WERI-Rb-1 (cell line): ENCODE measurements at regions not wholly inside any gene's neighbourhood (a gene's known extent, or its start where the extent isn't known, plus 50 kb on each side); places are given as distances from the start of the nearest gene placed in this dataset.

Source experiments
- DNase-seq: peaks from one replicate; pipeline ENCODE4 v3.0.0-alpha.2; 2020
- H3K27ac ChIP-seq: fragments of 250-450 bp; sonication (Bioruptor Pico); 2 replicates; pipeline ENCODE4 v1.5.1; 2020; ENCODE audit warnings: mild to moderate bottlenecking, moderate library complexity
- H3K27me3 ChIP-seq: fragments of 250-450 bp; sonication (Bioruptor Pico); 2 replicates; pipeline ENCODE4 v1.5.1; 2021; ENCODE audit warnings: mild to moderate bottlenecking, low read depth, moderate library complexity; ENCODE audit not compliant: insufficient read depth, severe bottlenecking
- H3K36me3 ChIP-seq: fragments of 250-450 bp; sonication (Bioruptor Pico); 2 replicates; pipeline ENCODE4 v1.5.1; 2020; ENCODE audit warnings: mild to moderate bottlenecking, moderate library complexity
- H3K4me3 ChIP-seq: 2 replicates; pipeline ENCODE4 v1.5.1; 2011; ENCODE audit warnings: low read depth, mild to moderate bottlenecking, control low read depth, low read length
- H3K9me3 ChIP-seq: fragments of 250-450 bp; sonication (Bioruptor Pico); 2 replicates; pipeline ENCODE4 v1.5.1; 2021; ENCODE audit warnings: mild to moderate bottlenecking, moderate library complexity; ENCODE audit not compliant: severe bottlenecking
- CTCF ChIP-seq: IDR thresholded peaks from 2 replicates; pipeline ENCODE4 v1.5.1; 2011; ENCODE audit warnings: low read depth, mild to moderate bottlenecking, control low read depth, inconsistent platforms, low read length

- no peak for TF ChIP-seq CTCF
- Histone ChIP-seq H3K27me3 (no peaks in the 10 kb centered on the region), H3K4me3 (no peak overlapping the region), H3K9me3 (no peaks in the 10 kb centered on the region), H3K36me3 (no peaks in the 10 kb centered on the region), H3K27ac (no peak overlapping the region)
- DNase-seq, result no peak
Observed at GRCh38 chr3:176412771-176413170, 784.5 kb downstream of the TBL1XR1 start.

- no peak overlapping the region for H3K4me3 ChIP-seq
- H3K9me3 ChIP-seq, result no peaks in the 10 kb centered on the region
- H3K27ac ChIP-seq, result no peak overlapping the region
- no peaks in the 10 kb centered on the region for H3K36me3 ChIP-seq
- H3K27me3 ChIP-seq, result no peaks in the 10 kb centered on the region
- no peak for TF ChIP-seq CTCF
- DNase-seq, result no peak
Observed at GRCh38 chr3:176403531-176403930, 793.8 kb downstream of the TBL1XR1 start.

DNA sequence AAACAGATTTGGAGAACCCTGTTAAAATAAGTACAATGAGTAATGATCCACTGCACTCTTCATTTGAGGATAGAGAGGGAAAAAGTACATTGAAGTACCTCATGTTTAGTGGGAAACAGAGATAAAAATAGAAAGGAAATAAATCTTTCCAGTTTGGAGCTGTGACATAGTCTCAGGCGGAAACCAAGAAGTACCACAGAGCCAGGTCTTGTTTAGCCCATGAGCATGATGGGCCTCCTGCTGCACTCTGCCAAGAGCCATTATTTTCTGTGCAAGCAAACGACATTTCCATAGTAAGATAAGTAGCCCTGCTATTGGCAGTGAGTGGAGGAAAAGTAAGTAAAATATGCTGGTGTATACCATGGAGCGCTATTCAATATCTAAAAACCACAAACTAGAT lies 796.1 kb downstream of the TBL1XR1 start:
- TF ChIP-seq CTCF, result no peak
- Histone ChIP-seq H3K27me3 (no peaks in the 10 kb centered on the region), H3K27ac (no peak overlapping the region), H3K36me3 (no peaks in the 10 kb centered on the region), H3K4me3 (no peak overlapping the region), H3K9me3 (no peaks in the 10 kb centered on the region)
- no peak for DNase-seq

DNA sequence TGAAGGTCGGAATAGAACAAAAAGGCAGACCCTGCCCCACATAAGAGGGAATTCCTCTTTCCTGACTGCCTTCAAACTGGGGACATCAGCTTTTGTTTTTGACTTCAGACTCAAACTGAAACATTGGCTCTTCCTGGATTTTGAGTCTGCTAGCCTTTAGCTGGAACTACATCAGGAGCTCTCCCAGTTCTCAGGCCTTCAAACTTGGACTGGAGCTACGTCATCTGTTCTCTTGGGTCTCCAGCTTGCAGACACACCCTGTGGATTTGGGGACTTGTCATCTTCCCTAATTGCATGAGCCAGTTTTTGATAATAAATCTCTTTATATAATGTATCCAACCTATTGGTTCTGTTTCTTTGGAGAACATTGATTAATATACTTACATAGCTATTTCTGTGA lies 798.1 kb downstream of the TBL1XR1 start:
- no peak for TF ChIP-seq CTCF
- Histone ChIP-seq H3K36me3 (no peaks in the 10 kb centered on the region), H3K9me3 (no peaks in the 10 kb centered on the region), H3K27me3 (no peaks in the 10 kb centered on the region), H3K4me3 (no peak overlapping the region), H3K27ac (no peak overlapping the region)
- no peak for DNase-seq

GRCh38 chr3:176395240-176395639 lies 802.0 kb downstream of the TBL1XR1 start:
- no peaks in the 10 kb centered on the region for H3K36me3 ChIP-seq
- no peaks in the 10 kb centered on the region for H3K27me3 ChIP-seq
- TF ChIP-seq CTCF, result no peak
- no peak for DNase-seq
- no peaks in the 10 kb centered on the region for H3K9me3 ChIP-seq
- no peak overlapping the region for H3K27ac ChIP-seq
- no peak overlapping the region for H3K4me3 ChIP-seq

- Histone ChIP-seq H3K36me3 (no peaks in the 10 kb centered on the region), H3K27me3 (no peaks in the 10 kb centered on the region), H3K27ac (no peak overlapping the region), H3K4me3 (no peak overlapping the region), H3K9me3 (no peaks in the 10 kb centered on the region)
- DNase-seq, result no peak
- TF ChIP-seq CTCF, result no peak
Observed at GRCh38 chr3:176378789-176379188, 818.5 kb downstream of the TBL1XR1 start.
